K562 (cell line): ENCODE measurements at regions not wholly inside any gene's neighbourhood (a gene's known extent, or its start where the extent isn't known, plus 50 kb on each side); places are given as distances from the start of the nearest gene placed in this dataset.

Source experiments
- ATAC-seq: fragments of 200-7000 bp; cut with Tn5 transposase; 3 replicates; pipeline ENCODE4 v1.9.1; 2020; ENCODE audit warnings: moderate library complexity
- BruUV-seq: library from RNA; stranded (reverse); fragments of 400-500 nt; replicated peaks from 2 replicates; lab custom pipeline; 2021; lab: Mats Ljungman, UMichigan
- CTCF ChIA-PET: fragments of 300-600 bp; formaldehyde crosslinking; extraction: SDS; loops from one replicate; lab custom pipeline; 2021; ENCODE audit warnings: low intra/inter-chr PET ratio; lab: Yijun Ruan, JAX
- POLR2A ChIA-PET: fragments of 300-600, 350-650 bp; sonication (Branson Sonifier 250); formaldehyde crosslinking; extraction: SDS; loops from one replicate; lab custom pipeline; 2021; ENCODE audit warnings: antibody characterized with exemption, inconsistent platforms; lab: Yijun Ruan, JAX
- DNase-seq, 4 experiments: peaks; one replicate each; pipeline versions ENCODE4 v3.0.0 to v3.0.0-alpha.2; 2011 to 2018; ENCODE audit warnings: low spot score in 3 of 4, mixed read lengths in 3 of 4; ENCODE audit errors: extremely low read depth in 1 of 4
- FAIRE-seq: peaks from 2 replicates; lab custom pipeline; 2011; peaks lifted over from hg19 to GRCh38; lab: Jason Lieb, UNC
- H2AFZ ChIP-seq: 2 replicates; pipeline ENCODE4 v1.6.0; 2011; ENCODE audit warnings: low read depth, low read length, control low read depth, inconsistent platforms
- H3K27ac ChIP-seq: fragments of 200-600 bp; 3 replicates; pipeline ENCODE4 v1.8.0; 2011; ENCODE audit warnings: low read depth, mild to moderate bottlenecking, control low read depth, inconsistent platforms, low read length, moderate library complexity, mixed read lengths; ENCODE audit errors: extremely low read depth
- H3K27me3 ChIP-seq, 2 experiments: fragments of 300-600 bp in 1 of 2; 2 replicates in 1 of 2; 3 replicates in 1 of 2; pipeline versions ENCODE4 v1.6.0 to v1.8.0; 2011; ENCODE audit warnings: inconsistent platforms in 2 of 2, low read length in 2 of 2, mild to moderate bottlenecking in 1 of 2, mixed read lengths in 1 of 2, moderate library complexity in 1 of 2; ENCODE audit not compliant: control insufficient read depth in 2 of 2, insufficient read depth in 2 of 2
- H3K36me3 ChIP-seq: fragments of 300-600 bp; 3 replicates; pipeline ENCODE4 v1.8.0; 2011; ENCODE audit warnings: mild to moderate bottlenecking, low read length, inconsistent platforms; ENCODE audit not compliant: control insufficient read depth, insufficient read depth
- H3K4me1 ChIP-seq, 2 experiments: fragments of 200-600 bp in 1 of 2; replicated peaks in 1 of 2; 2 replicates in 1 of 2; 3 replicates in 1 of 2; pipeline versions ENCODE4 v1.5.1 to v1.8.0; 2011; ENCODE audit warnings: inconsistent platforms in 2 of 2, low read length in 2 of 2, mild to moderate bottlenecking in 1 of 2, mixed read lengths in 1 of 2, moderate library complexity in 1 of 2; ENCODE audit not compliant: control insufficient read depth in 2 of 2, insufficient read depth in 2 of 2
- H3K4me2 ChIP-seq: 2 replicates; pipeline ENCODE4 v1.6.1; 2011; ENCODE audit warnings: low read length, control low read depth, inconsistent platforms, mixed read lengths; ENCODE audit not compliant: insufficient read depth
- H3K4me3 ChIP-seq: fragments of 200-600 bp; sonication (generic), shearing (Covaris generic); 2 replicates; pipeline ENCODE4 v1.5.1; 2016; ENCODE audit warnings: control low read depth, inconsistent platforms
- H3K79me2 ChIP-seq: fragments of 200-600 bp; 3 replicates; pipeline ENCODE4 v1.8.0; 2011; ENCODE audit warnings: low read length, inconsistent platforms; ENCODE audit not compliant: control insufficient read depth, insufficient read depth
- H3K9ac ChIP-seq, 2 experiments: 2 replicates each; pipeline versions ENCODE4 v1.6.0 to v1.6.1; 2011; ENCODE audit warnings: low read depth in 2 of 2, low read length in 2 of 2, control low read depth in 1 of 2, inconsistent platforms in 1 of 2, mild to moderate bottlenecking in 1 of 2, mixed read lengths in 1 of 2; ENCODE audit not compliant: insufficient read depth in 1 of 2
- H3K9me1 ChIP-seq: one replicate; pipeline ENCODE4 v1.6.0; 2011; ENCODE audit warnings: inconsistent platforms, mild to moderate bottlenecking, low read length, moderate library complexity; ENCODE audit not compliant: control insufficient read depth, insufficient read depth
- H3K9me3 ChIP-seq: replicated peaks from 2 replicates; pipeline ENCODE4 v1.5.1; 2011; ENCODE audit warnings: low read depth, low read length, inconsistent platforms; ENCODE audit not compliant: control insufficient read depth, insufficient read depth
- H4K20me1 ChIP-seq: replicated peaks from 2 replicates; pipeline ENCODE4 v1.6.1; 2011; ENCODE audit warnings: low read length, inconsistent platforms, mixed read lengths; ENCODE audit not compliant: control insufficient read depth, insufficient read depth
- ETV1 ChIP-seq: fragments of 450-650 bp; conservative IDR thresholded peaks from 2 replicates; pipeline ENCODE4 v1.6.1; 2016; ENCODE audit warnings: missing genetic modification characterization, control low read depth, low read depth, missing compliant biosample characterization
- HES1 ChIP-seq: fragments of 450-650 bp; IDR thresholded peaks from 2 replicates; pipeline ENCODE4 v1.6.1; 2016; ENCODE audit warnings: low read depth, mild to moderate bottlenecking, moderate library complexity
- LEF1 ChIP-seq: fragments of 450-650 bp; IDR thresholded peaks from 2 replicates; pipeline ENCODE4 v1.6.1; 2016; ENCODE audit warnings: mild to moderate bottlenecking
- POLR3G ChIP-seq: IDR thresholded peaks from 2 replicates; pipeline ENCODE4 v1.6.1; 2011; ENCODE audit not compliant: insufficient read length, insufficient replicate concordance; ENCODE audit errors: extremely low read depth
- ZNF445 ChIP-seq: fragments of 250-450 bp; sonication (Bioruptor Pico); IDR thresholded peaks from 2 replicates; pipeline ENCODE4 v1.4.0; 2020; ENCODE audit warnings: low read depth, mild to moderate bottlenecking, moderate library complexity
- WGBS: fragments of 100-300 bp; shearing (Covaris generic); methylation state at CpG from one replicate; pipeline ENCODE4 v1.1.6; 2016; ENCODE audit warnings: low coverage, mixed read lengths; ENCODE audit not compliant: insufficient coverage; ENCODE audit errors: missing lambda C conversion rate; 5-methylcytosine and 5-hydroxymethylcytosine counted together
- in situ Hi-C: fragments of 300-500 bp; cut with MboI; formaldehyde crosslinking; loops from 4 replicates; pipeline ENCODE4 v1.15.0; 2018; ENCODE audit warnings: inconsistent platforms, mixed read lengths
- intact Hi-C: fragments of 100-400 bp; cut with micrococcal nuclease; formaldehyde crosslinking; loops from 2 replicates; pipeline ENCODE4 v1.14.2; 2022
- TF ChIP-seq, protein P1 (sequence below), 3 experiments: IDR thresholded peaks in 2 of 3; conservative IDR thresholded peaks in 1 of 3; 2 replicates each; pipeline ENCODE4 v1.5.1; 2011 to 2012; ENCODE audit warnings: low read length in 3 of 3, mild to moderate bottlenecking in 3 of 3, control low read depth in 2 of 3, improper control_type of control experiment in 1 of 3, inconsistent platforms in 1 of 3, low read depth in 1 of 3, mixed read lengths in 1 of 3, moderate library complexity in 1 of 3; ENCODE audit not compliant: insufficient read depth in 2 of 3
- TF ChIP-seq, protein P2 (sequence below), 2 experiments: fragments of 450-650 bp; formaldehyde crosslinking in 1 of 2; IDR thresholded peaks; 2 replicates each; pipeline versions ENCODE4 v1.4.0 to v1.6.1; 2014 to 2020; ENCODE audit warnings: mild to moderate bottlenecking in 2 of 2, borderline replicate concordance in 1 of 2, low read depth in 1 of 2

GRCh38 chr22:42326801-42327200, 56.3 kb upstream of the TCF20 start (continued):
- TF ChIP-seq ZNF445 (CRISPR knock-in tag): no peak

DNA sequence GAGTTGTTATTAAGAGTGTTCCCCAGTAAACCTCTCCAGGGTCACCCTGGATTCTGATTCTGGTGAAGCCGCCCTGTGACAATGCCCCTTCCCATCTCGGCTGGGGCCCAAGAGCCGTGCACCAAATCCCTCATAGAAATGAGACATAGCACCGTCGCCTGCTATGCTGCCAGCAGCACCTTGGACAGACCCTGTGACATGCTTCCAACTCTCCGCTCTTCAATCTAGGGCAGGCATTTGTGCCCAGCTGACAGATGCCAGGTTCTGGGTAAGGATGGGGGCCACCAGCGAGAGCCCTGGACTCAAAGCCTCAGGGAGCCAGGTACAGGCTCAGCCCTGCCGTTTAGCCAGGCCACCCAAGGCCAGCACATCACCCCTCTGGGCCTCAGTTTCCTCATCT, 55.8 kb upstream of the TCF20 start:
- no peak overlapping the region for H3K27ac ChIP-seq
- 14% methylated on average over 8 of the region's 8 CpGs for WGBS
- H3K9me1 ChIP-seq: no peaks in the 10 kb centered on the region
- in situ Hi-C loops (no loop called here), intact Hi-C loops (no loop called here)
- FAIRE-seq: no peak
- no peak overlapping the region; a peak in 1 of 4 replicates for H3K9ac ChIP-seq
- H3K4me2 ChIP-seq: no peak overlapping the region
- no peaks in the 10 kb centered on the region for H3K79me2 ChIP-seq
- no peaks in the 10 kb centered on the region for H3K36me3 ChIP-seq
- peaks cover under 1% of the 10 kb centered on the region; the same call in 1 of the 2 replicates for H4K20me1 ChIP-seq
- no peaks in the 10 kb centered on the region for H3K9me3 ChIP-seq
- ATAC-seq: no peak
- CTCF ChIA-PET: no interaction called here
- BruUV-seq: no TSS peak
- H3K27me3 ChIP-seq: peaks cover 0 to 16% of the 10 kb centered on the region in 2 experiments; a peak in 2 of 5 replicates
- no peak for DNase-seq
- TF ChIP-seq, protein P1, sequence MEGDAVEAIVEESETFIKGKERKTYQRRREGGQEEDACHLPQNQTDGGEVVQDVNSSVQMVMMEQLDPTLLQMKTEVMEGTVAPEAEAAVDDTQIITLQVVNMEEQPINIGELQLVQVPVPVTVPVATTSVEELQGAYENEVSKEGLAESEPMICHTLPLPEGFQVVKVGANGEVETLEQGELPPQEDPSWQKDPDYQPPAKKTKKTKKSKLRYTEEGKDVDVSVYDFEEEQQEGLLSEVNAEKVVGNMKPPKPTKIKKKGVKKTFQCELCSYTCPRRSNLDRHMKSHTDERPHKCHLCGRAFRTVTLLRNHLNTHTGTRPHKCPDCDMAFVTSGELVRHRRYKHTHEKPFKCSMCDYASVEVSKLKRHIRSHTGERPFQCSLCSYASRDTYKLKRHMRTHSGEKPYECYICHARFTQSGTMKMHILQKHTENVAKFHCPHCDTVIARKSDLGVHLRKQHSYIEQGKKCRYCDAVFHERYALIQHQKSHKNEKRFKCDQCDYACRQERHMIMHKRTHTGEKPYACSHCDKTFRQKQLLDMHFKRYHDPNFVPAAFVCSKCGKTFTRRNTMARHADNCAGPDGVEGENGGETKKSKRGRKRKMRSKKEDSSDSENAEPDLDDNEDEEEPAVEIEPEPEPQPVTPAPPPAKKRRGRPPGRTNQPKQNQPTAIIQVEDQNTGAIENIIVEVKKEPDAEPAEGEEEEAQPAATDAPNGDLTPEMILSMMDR (IDR thresholded peaks at IDR 0.05 in 2 of 3, conservative IDR thresholded peaks at IDR 0.05 in 1 of 3; ENCODE audit: insufficient read depth in 2 of 3, low read depth in 1 of 3, low read length in 3 of 3): no peak
- TF ChIP-seq ETV1 (tag): no peak
- no peak for TF ChIP-seq LEF1
- no peak for TF ChIP-seq POLR3G
- TF ChIP-seq HES1: no peak
- TF ChIP-seq, protein P2, sequence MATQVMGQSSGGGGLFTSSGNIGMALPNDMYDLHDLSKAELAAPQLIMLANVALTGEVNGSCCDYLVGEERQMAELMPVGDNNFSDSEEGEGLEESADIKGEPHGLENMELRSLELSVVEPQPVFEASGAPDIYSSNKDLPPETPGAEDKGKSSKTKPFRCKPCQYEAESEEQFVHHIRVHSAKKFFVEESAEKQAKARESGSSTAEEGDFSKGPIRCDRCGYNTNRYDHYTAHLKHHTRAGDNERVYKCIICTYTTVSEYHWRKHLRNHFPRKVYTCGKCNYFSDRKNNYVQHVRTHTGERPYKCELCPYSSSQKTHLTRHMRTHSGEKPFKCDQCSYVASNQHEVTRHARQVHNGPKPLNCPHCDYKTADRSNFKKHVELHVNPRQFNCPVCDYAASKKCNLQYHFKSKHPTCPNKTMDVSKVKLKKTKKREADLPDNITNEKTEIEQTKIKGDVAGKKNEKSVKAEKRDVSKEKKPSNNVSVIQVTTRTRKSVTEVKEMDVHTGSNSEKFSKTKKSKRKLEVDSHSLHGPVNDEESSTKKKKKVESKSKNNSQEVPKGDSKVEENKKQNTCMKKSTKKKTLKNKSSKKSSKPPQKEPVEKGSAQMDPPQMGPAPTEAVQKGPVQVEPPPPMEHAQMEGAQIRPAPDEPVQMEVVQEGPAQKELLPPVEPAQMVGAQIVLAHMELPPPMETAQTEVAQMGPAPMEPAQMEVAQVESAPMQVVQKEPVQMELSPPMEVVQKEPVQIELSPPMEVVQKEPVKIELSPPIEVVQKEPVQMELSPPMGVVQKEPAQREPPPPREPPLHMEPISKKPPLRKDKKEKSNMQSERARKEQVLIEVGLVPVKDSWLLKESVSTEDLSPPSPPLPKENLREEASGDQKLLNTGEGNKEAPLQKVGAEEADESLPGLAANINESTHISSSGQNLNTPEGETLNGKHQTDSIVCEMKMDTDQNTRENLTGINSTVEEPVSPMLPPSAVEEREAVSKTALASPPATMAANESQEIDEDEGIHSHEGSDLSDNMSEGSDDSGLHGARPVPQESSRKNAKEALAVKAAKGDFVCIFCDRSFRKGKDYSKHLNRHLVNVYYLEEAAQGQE (IDR thresholded peaks at IDR 0.05; ENCODE audit: borderline replicate concordance): 0 out of 2 replicates have a peak, but pooled peaks have one; percentile 8
- TF ChIP-seq, protein P2 (CRISPR knock-in tag; IDR thresholded peaks at IDR 0.05; ENCODE audit: low read depth): no peak
- H3K4me1 ChIP-seq: peaks cover 0 to 27% of the 10 kb centered on the region in 2 experiments; a peak in 2 of 5 replicates
- POLR2A ChIA-PET: no interaction called here
- H3K4me3 ChIP-seq: no peak overlapping the region
- no peak overlapping the region for H2AFZ ChIP-seq
